Suprapubic skin (tissue), 3 donors: ENCODE measurements at regions not wholly inside any gene's neighbourhood (a gene's known extent, or its start where the extent isn't known, plus 50 kb on each side); places are given as distances from the start of the nearest gene placed in this dataset.

Experiments
- CTCF ChIP-seq, 2 donors: fragments of 200-600 bp in 1 of 2; fragments of 450-650 bp in 1 of 2; sonication (generic) in 1 of 2; IDR thresholded peaks; one replicate each; pipeline ENCODE4 v1.5.1; 2016 to 2019; ENCODE audit warnings: antibody characterized with exemption in 2 of 2, mild to moderate bottlenecking in 1 of 2, moderate library complexity in 1 of 2
- POLR2A ChIP-seq, 2 donors: fragments of 450-650 bp; IDR thresholded peaks; one replicate each; pipeline ENCODE4 v1.6.1; 2017; ENCODE audit warnings: antibody characterized with exemption in 2 of 2, mild to moderate bottlenecking in 2 of 2, moderate library complexity in 2 of 2

- TF ChIP-seq CTCF (IDR thresholded peaks at IDR 0.05), result no peak
- TF ChIP-seq POLR2A (IDR thresholded peaks at IDR 0.05), result no peak
Observed at GRCh38 chr13:80894917-80895316, 554.0 kb upstream of the SPRY2 start.
